K562 (cell line): ENCODE measurements at regions not wholly inside any gene's neighbourhood (a gene's known extent, or its start where the extent isn't known, plus 50 kb on each side); places are given as distances from the start of the nearest gene placed in this dataset.

Experiments used
- ATAC-seq: fragments of 200-7000 bp; cut with Tn5 transposase; 3 replicates; pipeline ENCODE4 v1.9.1; 2020; ENCODE audit warnings: moderate library complexity
- BruUV-seq: library from RNA; stranded (reverse); fragments of 400-500 nt; replicated peaks from 2 replicates; lab custom pipeline; 2021; lab: Mats Ljungman, UMichigan
- CTCF ChIA-PET: fragments of 300-600 bp; formaldehyde crosslinking; extraction: SDS; loops from one replicate; lab custom pipeline; 2021; ENCODE audit warnings: low intra/inter-chr PET ratio; lab: Yijun Ruan, JAX
- POLR2A ChIA-PET: fragments of 300-600, 350-650 bp; sonication (Branson Sonifier 250); formaldehyde crosslinking; extraction: SDS; loops from one replicate; lab custom pipeline; 2021; ENCODE audit warnings: antibody characterized with exemption, inconsistent platforms; lab: Yijun Ruan, JAX
- DNase-seq, 4 experiments: peaks; one replicate each; pipeline versions ENCODE4 v3.0.0 to v3.0.0-alpha.2; 2011 to 2018; ENCODE audit warnings: low spot score in 3 of 4, mixed read lengths in 3 of 4; ENCODE audit errors: extremely low read depth in 1 of 4
- FAIRE-seq: peaks from 2 replicates; lab custom pipeline; 2011; peaks lifted over from hg19 to GRCh38; lab: Jason Lieb, UNC
- H2AFZ ChIP-seq: 2 replicates; pipeline ENCODE4 v1.6.0; 2011; ENCODE audit warnings: low read depth, low read length, control low read depth, inconsistent platforms
- H3K27ac ChIP-seq: fragments of 200-600 bp; 3 replicates; pipeline ENCODE4 v1.8.0; 2011; ENCODE audit warnings: low read depth, mild to moderate bottlenecking, control low read depth, inconsistent platforms, low read length, moderate library complexity, mixed read lengths; ENCODE audit errors: extremely low read depth
- H3K27me3 ChIP-seq, 2 experiments: fragments of 300-600 bp in 1 of 2; 2 replicates in 1 of 2; 3 replicates in 1 of 2; pipeline versions ENCODE4 v1.6.0 to v1.8.0; 2011; ENCODE audit warnings: inconsistent platforms in 2 of 2, low read length in 2 of 2, mild to moderate bottlenecking in 1 of 2, mixed read lengths in 1 of 2, moderate library complexity in 1 of 2; ENCODE audit not compliant: control insufficient read depth in 2 of 2, insufficient read depth in 2 of 2
- H3K36me3 ChIP-seq: fragments of 300-600 bp; 3 replicates; pipeline ENCODE4 v1.8.0; 2011; ENCODE audit warnings: mild to moderate bottlenecking, low read length, inconsistent platforms; ENCODE audit not compliant: control insufficient read depth, insufficient read depth
- H3K4me1 ChIP-seq, 2 experiments: fragments of 200-600 bp in 1 of 2; replicated peaks in 1 of 2; 2 replicates in 1 of 2; 3 replicates in 1 of 2; pipeline versions ENCODE4 v1.5.1 to v1.8.0; 2011; ENCODE audit warnings: inconsistent platforms in 2 of 2, low read length in 2 of 2, mild to moderate bottlenecking in 1 of 2, mixed read lengths in 1 of 2, moderate library complexity in 1 of 2; ENCODE audit not compliant: control insufficient read depth in 2 of 2, insufficient read depth in 2 of 2
- H3K4me2 ChIP-seq: 2 replicates; pipeline ENCODE4 v1.6.1; 2011; ENCODE audit warnings: low read length, control low read depth, inconsistent platforms, mixed read lengths; ENCODE audit not compliant: insufficient read depth
- H3K4me3 ChIP-seq: fragments of 200-600 bp; sonication (generic), shearing (Covaris generic); 2 replicates; pipeline ENCODE4 v1.5.1; 2016; ENCODE audit warnings: control low read depth, inconsistent platforms
- H3K79me2 ChIP-seq: fragments of 200-600 bp; 3 replicates; pipeline ENCODE4 v1.8.0; 2011; ENCODE audit warnings: low read length, inconsistent platforms; ENCODE audit not compliant: control insufficient read depth, insufficient read depth
- H3K9ac ChIP-seq, 2 experiments: 2 replicates each; pipeline versions ENCODE4 v1.6.0 to v1.6.1; 2011; ENCODE audit warnings: low read depth in 2 of 2, low read length in 2 of 2, control low read depth in 1 of 2, inconsistent platforms in 1 of 2, mild to moderate bottlenecking in 1 of 2, mixed read lengths in 1 of 2; ENCODE audit not compliant: insufficient read depth in 1 of 2
- H3K9me1 ChIP-seq: one replicate; pipeline ENCODE4 v1.6.0; 2011; ENCODE audit warnings: inconsistent platforms, mild to moderate bottlenecking, low read length, moderate library complexity; ENCODE audit not compliant: control insufficient read depth, insufficient read depth
- H3K9me3 ChIP-seq: replicated peaks from 2 replicates; pipeline ENCODE4 v1.5.1; 2011; ENCODE audit warnings: low read depth, low read length, inconsistent platforms; ENCODE audit not compliant: control insufficient read depth, insufficient read depth
- H4K20me1 ChIP-seq: replicated peaks from 2 replicates; pipeline ENCODE4 v1.6.1; 2011; ENCODE audit warnings: low read length, inconsistent platforms, mixed read lengths; ENCODE audit not compliant: control insufficient read depth, insufficient read depth
- BACH1 ChIP-seq: fragments of 200-800 bp; sonication (Bioruptor generic); IDR thresholded peaks from 2 replicates; pipeline ENCODE4 v1.6.1; 2016; ENCODE audit warnings: missing genetic modification characterization, missing compliant biosample characterization
- HNRNPLL ChIP-seq: fragments of 200-400 bp; formaldehyde crosslinking; IDR thresholded peaks from 2 replicates; pipeline ENCODE4 v1.6.1; 2017; ENCODE audit warnings: low read length, low read depth, mild to moderate bottlenecking; ENCODE audit not compliant: poor library complexity, severe bottlenecking
- MCM5 ChIP-seq: fragments of 450-650 bp; IDR thresholded peaks from 2 replicates; pipeline ENCODE4 v1.6.1; 2016; ENCODE audit warnings: low read depth
- SMAD1 ChIP-seq: fragments of 150-350 bp; IDR thresholded peaks from 2 replicates; pipeline ENCODE4 v1.6.1; 2014; ENCODE audit warnings: low read length, low read depth; ENCODE audit not compliant: partially characterized antibody
- SP1 ChIP-seq: sonication (generic); formaldehyde crosslinking; IDR thresholded peaks from 2 replicates; pipeline ENCODE4 v1.8.1; 2022; ENCODE audit warnings: mild to moderate bottlenecking, missing genetic modification reagents
- ZSCAN32 ChIP-seq: fragments of 450-650 bp; formaldehyde crosslinking; IDR thresholded peaks from 2 replicates; pipeline ENCODE4 v1.4.0; 2020; ENCODE audit warnings: mild to moderate bottlenecking, moderate library complexity
- WGBS: fragments of 100-300 bp; shearing (Covaris generic); methylation state at CpG from one replicate; pipeline ENCODE4 v1.1.6; 2016; ENCODE audit warnings: low coverage, mixed read lengths; ENCODE audit not compliant: insufficient coverage; ENCODE audit errors: missing lambda C conversion rate; 5-methylcytosine and 5-hydroxymethylcytosine counted together
- in situ Hi-C: fragments of 300-500 bp; cut with MboI; formaldehyde crosslinking; loops from 4 replicates; pipeline ENCODE4 v1.15.0; 2018; ENCODE audit warnings: inconsistent platforms, mixed read lengths
- intact Hi-C: fragments of 100-400 bp; cut with micrococcal nuclease; formaldehyde crosslinking; loops from 2 replicates; pipeline ENCODE4 v1.14.2; 2022
- TF ChIP-seq, protein P1 (sequence below): fragments of 250-450 bp; sonication (Bioruptor Pico); IDR thresholded peaks from 2 replicates; pipeline ENCODE4 v1.6.1; 2021; ENCODE audit warnings: mild to moderate bottlenecking

DNA sequence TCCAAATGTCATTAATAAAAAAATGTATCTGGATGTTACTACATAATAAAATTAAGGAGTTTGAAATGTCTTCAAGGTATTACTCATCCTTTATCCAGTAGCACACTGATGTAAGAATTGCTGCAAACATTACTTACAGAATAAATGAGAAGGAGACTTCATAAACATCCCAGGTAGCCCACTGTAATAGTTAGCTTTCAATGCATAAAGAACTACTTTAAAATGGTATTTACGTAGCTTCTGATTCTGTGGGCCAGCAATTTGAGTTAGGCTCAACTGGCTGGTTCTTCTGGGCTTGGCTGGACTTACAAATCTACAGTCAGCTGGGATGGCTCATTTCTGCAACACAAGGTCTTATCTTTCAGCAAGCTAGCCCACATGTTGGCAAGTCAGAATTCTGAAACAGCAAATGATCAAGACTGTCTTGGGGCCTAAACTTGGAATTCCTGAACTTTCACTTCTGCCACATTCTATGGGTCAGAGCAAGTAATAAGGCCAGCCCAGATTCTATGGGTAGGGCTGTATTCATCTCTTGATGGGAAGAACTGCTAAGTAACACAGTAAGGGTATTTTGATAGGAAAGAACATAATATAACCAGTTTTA lies 522.5 kb downstream of the IQCM start:
- ChIA-PET POLR2A (no interaction called here), CTCF (no interaction called here)
- no TSS peak for BruUV-seq

DNA sequence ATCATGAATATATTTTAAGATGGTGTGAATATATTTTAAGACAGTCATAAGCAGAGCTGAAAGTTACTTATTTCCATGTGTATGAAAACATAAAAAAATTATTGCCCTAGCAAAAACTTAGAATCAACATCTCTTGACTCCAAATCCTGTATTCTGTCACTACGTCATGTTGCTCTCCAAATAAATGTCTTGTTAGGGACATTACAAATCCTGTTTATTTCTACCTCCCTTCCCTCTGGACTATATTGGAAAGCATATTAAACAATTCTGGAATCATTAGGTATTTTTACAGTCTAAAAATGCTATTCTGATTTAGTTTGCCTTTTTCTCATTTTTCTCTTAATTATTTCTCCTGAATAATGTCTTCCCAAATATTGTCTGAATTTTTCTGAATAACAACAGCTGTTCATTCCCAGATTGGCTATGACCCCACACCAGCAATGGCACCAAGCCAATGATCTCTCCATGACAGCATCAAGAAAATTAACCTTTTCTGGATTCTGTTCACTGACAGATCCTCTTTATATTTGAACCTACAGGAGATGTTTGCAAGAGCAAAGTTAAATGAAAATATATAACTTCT lies 523.1 kb downstream of the IQCM start:
- in situ Hi-C loops: no loop called here
- DNase-seq (no peak), ATAC-seq (no peak), FAIRE-seq (no peak)
- CTCF ChIA-PET: no interaction called here
- 0% methylated on average over 1 of the region's 1 CpG for WGBS
- H3K9me3 ChIP-seq: peaks cover 2% of the 10 kb centered on the region; the same call in 1 of the 2 replicates
- no peak overlapping the region for H3K4me2 ChIP-seq
- no peaks in the 10 kb centered on the region for H3K79me2 ChIP-seq
- intact Hi-C loops: no loop called here
- POLR2A ChIA-PET: no interaction called here
- H2AFZ ChIP-seq: no peak overlapping the region
- no peak overlapping the region for H3K9ac ChIP-seq
- no peaks in the 10 kb centered on the region for H3K36me3 ChIP-seq
- no peaks in the 10 kb centered on the region for H3K4me1 ChIP-seq
- BruUV-seq: no TSS peak
- no peaks in the 10 kb centered on the region for H3K27me3 ChIP-seq
- H3K27ac ChIP-seq: no peak overlapping the region
- no peaks in the 10 kb centered on the region for H3K9me1 ChIP-seq
- no peaks in the 10 kb centered on the region for H4K20me1 ChIP-seq
- H3K4me3 ChIP-seq: no peak overlapping the region
- no peak for TF ChIP-seq HNRNPLL
- no peak for TF ChIP-seq MCM5
- TF ChIP-seq BACH1 (tag): no peak

More for the DNA sequence above, 522.5 kb downstream of the IQCM start:
- Histone ChIP-seq H2AFZ (no peak overlapping the region), H3K4me3 (no peak overlapping the region), H4K20me1 (no peaks in the 10 kb centered on the region), H3K9me3 (peaks cover 2% of the 10 kb centered on the region; the same call in 1 of the 2 replicates), H3K79me2 (no peaks in the 10 kb centered on the region), H3K4me1 (no peaks in the 10 kb centered on the region), H3K27me3 (no peaks in the 10 kb centered on the region), H3K4me2 (no peak overlapping the region), H3K27ac (no peak overlapping the region), H3K36me3 (no peaks in the 10 kb centered on the region), H3K9me1 (no peaks in the 10 kb centered on the region), H3K9ac (no peak overlapping the region)
- DNase-seq: no peak
- in situ Hi-C loops: no loop called here
- ATAC-seq: no peak
- FAIRE-seq: no peak
- TF ChIP-seq, protein P1, sequence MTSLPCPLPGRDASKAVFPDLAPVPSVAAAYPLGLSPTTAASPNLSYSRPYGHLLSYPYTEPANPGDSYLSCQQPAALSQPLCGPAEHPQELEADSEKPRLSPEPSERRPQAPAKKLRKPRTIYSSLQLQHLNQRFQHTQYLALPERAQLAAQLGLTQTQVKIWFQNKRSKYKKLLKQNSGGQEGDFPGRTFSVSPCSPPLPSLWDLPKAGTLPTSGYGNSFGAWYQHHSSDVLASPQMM (CRISPR knock-in tag): no peak
- TF ChIP-seq ZSCAN32 (CRISPR knock-in tag) (no peak), SMAD1 (no peak), SP1 (CRISPR knock-in tag) (no peak)
- intact Hi-C loops: no loop called here
- 0% methylated on average over 1 of the region's 1 CpG for WGBS
